NCI-H69 (cell line): ENCODE measurements at regions not wholly inside any gene's neighbourhood (a gene's known extent, or its start where the extent isn't known, plus 50 kb on each side); places are given as distances from the start of the nearest gene placed in this dataset.

Source experiments
- DNase-seq: peaks from one replicate; lab custom pipeline; 2025; lab: John Stamatoyannopoulos, UW

DNA sequence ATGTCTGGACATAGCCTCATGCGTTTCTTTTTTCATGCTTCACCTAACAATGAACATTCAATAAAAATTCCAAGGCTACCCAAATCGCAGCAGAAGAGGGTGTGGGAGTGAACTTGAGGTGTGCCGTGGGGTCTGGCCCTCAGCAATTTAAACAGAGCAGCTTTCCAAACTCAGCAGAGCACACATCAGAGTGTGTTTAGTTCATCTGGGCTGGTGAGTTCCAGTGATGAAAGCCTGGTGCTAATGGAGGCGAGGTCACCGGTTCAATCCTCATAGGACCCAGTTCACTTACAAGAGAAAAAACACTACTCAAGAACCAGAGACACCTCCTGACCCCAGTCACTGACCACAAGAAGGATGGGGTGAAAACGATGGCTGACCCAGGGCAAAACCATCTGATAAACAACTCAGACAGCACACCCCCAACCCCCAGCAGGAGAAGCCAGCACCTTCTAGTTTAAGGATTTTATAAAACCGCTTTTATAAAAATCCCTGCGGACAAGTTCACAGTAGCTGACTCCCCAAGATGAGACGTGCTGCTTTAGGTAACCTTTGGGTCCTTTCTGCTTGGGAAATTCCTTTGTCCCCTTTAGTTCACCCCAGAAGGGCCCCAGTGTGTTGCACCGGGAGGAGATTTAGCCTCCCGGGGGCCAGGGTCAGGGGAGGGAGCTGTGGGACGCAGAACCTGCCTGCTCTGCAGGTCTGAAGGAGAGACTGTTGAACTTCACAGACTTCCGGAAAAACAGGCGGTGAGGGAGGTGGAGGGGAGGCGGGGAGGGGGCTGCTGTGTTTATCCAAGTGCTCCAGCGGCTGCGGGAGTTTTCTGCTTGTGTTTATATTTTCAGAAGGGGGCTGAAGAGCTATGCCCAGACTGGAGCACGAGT lies 152.7 kb upstream of the SOX11 start:
- peak; percentile 52 for DNase-seq

DNA sequence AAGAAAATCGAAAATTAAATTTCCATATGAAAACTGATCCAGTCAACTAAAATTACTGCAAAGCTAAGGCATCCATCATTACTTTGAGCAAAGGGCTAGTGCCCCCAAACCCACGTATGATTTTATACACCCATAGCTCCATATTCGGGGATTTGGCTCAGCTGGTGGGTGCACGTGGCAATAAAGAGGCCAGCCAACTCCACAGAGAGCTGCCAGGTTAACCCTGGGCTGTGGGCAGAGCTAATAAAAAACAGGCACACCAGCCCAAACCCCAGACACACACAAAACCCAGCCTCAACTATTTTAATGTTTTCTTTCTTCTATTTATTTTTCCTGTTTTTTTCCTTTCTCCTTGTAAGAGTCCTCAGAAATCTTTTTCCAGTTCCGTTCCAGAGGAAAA lies 151.3 kb upstream of the SOX11 start:
- no peak for DNase-seq

DNA sequence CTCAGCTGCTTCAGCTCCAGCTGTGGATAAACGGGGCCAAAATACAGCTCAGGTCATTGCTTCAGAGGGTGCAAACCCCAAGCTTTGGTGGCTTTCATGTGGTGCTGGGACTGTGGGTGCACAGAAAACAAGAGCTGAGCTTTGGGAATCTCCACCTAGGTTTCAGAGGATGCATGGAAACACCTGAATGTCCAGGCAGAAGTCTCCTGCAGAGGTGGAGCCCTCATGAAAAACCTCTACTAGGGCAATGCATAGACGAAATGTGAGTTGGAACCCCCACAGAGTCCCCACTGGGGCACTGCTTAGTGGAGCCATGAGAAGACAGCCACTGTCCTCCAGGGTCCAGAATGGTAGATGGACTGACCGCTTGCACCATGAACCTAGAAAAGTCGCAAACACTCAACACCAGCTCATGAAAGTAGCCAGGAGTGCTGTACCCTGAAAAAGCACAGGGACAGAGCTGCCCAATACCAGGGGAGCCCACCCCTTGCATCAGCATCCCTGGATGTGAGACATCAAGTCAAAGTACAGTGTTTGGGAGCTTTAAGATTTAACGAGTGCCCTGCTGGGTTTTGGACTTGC lies 147.9 kb upstream of the SOX11 start:
- DNase-seq, result no peak

DNA sequence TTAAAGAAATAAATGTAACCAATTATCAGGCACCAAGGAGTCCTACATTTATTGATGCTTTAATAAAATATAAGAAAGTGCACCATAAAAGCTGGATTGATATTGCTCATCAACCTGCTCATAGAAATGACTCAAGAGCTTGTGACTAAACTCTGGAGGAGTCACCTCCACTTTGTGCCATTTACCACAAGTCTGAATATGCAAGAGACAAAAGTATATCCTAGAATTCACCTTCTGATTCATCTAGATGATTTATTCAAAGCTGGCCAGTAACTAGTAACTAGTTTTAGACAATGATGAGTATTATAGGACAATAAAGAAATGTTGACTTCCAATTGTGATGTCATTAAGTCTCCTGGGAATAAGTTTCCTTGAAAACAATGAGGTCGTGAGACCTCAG lies 146.0 kb upstream of the SOX11 start:
- DNase-seq, result no peak

DNA sequence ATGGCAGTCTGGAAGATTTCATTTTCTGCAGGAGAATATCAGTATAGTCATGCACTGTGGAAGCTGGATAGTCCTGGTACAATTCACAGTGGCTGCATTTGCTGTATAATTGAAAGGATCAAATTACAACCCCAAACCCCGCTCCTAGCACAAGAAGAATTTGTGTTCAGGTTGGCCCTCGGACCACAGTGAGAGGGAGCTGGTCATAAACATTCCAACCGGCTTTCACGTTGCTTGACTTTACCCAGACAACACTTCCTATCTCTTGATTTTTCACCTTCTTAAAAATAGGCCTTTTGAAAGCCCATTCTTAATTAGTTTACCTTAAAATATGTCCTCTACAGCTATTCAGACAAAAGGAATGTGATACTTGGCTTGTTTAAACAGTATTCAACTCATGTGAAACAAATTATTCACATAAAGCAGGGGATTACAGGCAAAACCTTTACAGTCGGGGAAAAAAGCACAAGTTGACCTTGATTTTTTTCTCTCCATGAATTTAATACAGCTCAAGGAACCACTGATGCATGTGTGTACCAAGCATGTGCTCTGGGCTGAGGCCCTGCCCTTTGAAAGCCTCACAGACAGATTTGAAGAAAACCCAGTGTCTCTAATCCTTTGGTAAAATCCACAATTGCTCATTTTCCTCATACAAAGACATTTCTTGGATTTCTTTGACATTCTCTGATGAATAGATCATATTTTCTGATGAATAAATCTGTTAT lies 143.0 kb upstream of the SOX11 start:
- DNase-seq, result no peak

DNA sequence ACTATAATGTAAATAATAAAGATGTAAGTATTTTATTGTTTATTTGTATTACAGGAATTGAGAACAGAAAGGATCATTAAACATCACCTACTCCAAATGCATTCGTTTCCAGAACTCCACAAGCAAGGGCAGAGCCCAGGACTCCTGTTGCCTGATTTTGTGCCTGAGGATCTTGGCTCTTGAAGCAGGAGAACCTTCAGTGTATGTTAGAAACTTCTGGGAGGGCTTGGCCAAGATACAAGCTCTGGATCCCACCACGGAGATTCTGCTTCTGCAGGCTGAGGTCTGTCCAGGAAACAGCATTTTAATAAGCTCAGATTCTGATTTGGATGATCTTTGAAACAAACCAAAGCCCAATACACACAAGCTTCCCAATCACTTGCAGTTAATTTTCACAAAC lies 142.4 kb upstream of the SOX11 start:
- DNase-seq, result no peak

DNA sequence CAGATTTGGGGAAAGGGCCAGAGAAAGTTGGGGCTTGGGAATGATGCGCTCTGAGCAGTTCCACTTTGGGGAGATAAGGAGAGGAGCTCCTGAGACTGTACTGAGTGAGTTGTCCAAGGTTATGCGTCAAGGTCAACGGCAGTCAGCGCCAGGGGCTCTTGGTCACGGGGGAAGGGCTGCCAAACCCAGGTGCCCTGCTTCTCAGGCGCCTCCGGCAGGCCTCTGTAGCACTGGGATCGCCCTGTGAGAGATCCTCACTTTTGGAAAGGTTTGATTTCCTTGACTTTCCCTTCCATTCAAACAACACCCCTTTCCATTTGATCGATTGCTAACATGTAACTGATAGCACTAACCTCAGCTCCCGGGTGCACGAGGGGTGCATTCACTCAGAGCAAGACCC lies 136.5 kb upstream of the SOX11 start:
- DNase-seq, result no peak

DNA sequence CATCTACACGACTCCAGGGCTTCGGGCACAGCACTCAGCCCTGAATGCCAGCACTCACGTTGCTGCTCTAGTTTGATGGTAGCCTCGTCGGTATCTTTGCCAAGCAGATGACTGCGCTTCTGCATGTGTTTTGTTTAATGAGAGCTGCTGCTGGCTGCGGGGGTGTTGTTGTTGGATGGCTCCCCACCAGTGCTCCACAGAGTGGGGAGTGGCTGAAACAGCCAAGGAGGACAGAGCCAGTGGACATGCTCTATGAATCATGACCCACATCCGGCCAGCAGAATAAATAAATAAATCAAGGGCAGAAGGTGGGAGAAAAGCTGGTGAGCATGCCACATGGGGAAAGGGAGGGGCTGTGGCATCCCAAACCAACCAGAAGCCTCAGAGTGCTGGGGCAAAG lies 131.2 kb upstream of the SOX11 start:
- DNase-seq, result no peak

DNA sequence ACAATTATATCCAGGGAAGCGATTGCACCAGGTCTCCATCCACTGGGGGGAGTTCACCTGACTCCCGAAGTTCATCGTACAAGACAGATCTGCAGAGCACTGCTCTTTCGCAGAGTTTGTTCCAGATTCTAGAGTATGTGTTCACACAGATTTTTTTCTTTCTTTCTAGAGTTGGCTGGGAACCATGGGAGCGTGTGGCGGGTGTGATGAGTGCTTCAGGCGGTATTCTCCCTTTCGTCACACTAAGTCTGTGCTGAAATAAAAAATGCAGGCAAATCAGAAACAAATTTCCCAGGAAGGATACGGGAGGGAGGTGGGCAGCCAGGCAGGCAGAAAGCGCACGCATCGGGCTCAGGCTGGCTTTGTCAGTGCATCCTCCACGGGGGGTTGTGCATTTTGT lies 129.8 kb upstream of the SOX11 start:
- DNase-seq, result no peak

DNA sequence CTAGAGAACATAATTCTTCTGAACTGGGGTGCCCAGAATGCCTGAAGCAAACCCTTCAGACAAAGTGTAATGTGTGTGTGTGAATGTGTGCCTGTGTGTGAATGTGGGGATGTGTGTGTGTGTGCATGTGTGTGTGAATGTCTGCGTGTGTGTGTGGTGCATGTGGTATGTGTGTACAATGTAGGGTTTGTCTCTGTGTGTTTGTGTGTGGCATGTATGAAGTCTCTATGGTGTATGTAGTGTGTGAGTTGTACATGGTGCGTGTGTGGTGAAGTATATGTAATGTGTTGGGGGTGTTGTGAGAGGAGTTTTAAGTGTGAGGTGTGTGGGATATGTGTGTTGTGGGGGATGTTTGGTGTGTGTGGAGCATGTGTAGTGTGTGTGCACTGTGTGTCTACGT lies 129.3 kb upstream of the SOX11 start:
- DNase-seq, result no peak

DNA sequence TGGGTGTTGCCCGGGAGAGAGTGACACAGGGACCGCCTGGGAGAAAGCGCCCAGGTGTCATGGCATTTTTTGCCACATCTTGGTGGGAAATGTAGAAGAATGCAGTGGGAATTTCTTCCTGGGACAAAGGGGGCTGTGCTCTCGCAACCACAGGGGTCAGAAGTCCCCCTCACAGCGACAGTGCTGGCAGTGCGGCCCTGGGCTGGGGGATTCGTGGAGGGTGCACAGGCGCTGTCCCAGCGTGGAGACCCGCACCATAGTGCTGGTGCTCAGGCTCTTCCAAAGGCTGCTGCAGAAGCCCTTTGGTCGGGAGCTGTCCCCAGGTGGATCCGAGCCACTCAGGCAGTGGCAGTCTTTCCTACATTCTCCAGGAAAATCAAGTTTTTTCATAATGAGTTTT lies 128.8 kb upstream of the SOX11 start:
- DNase-seq, result no peak

DNA sequence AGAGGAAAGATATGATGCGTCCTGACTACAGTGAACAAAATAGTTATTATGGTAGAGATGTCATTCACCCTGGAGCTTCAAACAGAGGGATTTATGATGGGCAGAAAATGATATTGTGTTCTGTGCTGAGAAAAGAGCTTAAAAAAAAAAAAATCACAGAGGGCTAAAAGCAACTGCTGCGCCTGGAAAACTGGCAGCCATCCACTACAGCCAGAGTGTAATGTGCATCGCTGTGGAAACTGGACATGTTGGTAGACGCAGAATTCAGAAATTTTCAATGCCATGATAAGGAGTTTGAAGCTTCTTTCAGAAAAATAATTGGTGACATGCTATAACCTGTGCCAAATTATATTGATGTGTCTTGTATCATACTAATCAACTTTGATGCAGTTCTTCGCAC lies 122.9 kb upstream of the SOX11 start:
- DNase-seq, result no peak

DNA sequence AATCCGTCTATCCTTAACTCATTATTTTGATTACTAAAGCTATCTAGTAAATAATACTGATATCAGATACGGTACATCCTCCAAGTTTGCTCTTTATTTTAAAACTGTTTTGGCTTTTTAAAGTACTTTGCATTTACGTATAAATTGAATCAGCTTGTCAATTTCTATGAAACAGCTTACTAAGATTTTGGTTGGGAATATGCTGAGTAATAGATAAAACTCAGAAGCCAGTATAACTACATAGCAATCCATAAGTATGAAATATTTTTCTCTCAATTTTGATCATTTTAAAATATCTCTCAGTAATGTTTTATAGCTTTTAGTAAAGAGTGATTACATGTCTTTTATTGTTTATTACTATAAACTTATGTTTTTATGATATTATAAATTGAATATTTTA lies 116.2 kb upstream of the SOX11 start:
- DNase-seq, result no peak

DNA sequence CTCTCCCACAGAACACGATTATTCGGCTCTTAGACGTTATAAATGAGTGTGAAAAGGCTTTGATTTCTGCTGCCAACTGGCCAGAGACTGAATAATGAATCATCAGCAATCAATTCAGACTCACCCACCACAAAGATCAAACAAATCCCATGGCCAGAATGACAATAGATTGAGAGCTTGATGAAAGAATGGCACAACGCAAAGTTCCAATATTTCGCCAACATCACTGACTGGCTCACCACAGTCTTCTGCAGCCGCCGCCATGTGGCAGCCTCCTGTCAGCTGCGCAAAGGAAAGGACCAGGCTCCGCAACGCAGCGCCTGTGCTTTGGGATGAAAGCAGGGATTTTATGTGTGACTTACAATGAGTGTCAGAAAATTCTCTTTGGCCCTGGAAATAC lies 104.4 kb upstream of the SOX11 start:
- DNase-seq, result no peak

DNA sequence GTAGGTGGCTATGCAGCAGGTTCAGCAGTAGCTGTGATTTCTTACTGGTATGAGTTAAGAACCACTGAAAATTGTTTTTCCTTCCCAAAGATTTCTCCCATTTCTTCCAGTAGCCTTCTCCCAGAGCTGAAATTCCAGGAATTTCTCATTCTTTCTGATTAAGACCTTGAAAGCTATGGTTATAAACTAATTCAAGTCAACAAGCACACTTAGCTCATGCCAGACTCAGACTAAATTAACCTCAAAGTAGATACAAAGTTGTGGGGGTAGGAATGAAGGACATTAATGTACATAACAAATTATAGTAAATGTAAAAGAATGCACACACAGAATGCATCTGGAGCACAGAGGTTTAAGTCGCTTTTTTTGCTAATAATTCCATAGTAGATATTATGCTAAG lies 103.6 kb upstream of the SOX11 start:
- no peak for DNase-seq

DNA sequence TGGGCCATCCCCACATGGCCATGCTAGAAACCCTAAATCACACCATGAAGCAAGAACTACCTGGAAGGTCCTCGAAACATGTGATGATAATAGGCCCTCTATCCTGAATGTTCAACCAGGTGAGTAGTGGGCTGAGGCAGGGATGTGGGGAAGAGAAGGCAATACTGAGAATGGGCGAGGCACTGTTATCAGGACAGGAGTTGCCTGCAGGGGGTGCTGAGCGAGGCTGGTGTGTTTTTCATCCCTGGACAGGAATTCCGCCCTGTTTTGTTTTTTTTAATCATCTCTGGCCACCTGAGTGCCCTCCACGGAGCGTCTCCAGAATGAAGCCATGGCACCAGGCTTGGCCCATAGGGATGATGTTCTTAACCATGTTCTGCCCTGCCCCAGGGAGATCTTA lies 103.0 kb upstream of the SOX11 start:
- no peak for DNase-seq

DNA sequence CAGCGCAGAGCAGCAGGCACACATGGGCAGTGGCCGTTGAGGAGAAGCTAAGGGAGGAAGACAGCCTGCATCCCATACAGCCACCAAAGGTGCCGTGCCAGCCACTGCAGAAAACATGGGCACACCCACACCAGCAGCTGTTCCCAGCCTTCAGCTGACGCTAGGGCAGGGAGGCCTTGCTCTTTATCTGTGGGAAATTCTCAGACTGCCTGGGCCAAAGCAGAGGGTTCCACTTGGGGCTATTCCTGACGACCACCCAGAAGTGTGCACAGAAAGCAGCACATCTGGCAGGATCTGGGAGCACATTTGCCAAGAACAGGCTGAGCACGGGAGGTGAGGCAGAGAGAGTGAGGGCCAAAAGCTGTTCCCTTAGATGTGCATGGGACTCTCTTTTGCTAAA lies 101.3 kb upstream of the SOX11 start:
- no peak for DNase-seq

DNA sequence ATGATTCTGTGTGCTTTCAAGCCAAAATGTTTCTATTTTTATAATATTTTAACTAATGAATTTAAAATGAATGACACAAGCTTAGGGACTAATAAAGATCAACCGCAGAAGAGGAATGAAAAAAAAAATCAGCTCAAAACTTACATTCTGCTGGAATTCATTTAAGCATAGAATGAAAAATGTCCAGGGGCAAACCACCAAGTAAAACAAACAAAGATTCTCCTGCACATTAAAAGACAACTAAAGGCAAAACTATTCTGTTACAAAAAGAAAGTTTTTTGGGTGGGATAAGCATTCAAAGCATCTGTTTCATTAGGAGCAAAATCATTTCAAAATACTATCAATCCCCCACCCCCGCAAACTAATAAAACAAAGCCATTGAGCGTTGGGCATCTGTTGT lies 99.3 kb upstream of the SOX11 start:
- no peak for DNase-seq

DNA sequence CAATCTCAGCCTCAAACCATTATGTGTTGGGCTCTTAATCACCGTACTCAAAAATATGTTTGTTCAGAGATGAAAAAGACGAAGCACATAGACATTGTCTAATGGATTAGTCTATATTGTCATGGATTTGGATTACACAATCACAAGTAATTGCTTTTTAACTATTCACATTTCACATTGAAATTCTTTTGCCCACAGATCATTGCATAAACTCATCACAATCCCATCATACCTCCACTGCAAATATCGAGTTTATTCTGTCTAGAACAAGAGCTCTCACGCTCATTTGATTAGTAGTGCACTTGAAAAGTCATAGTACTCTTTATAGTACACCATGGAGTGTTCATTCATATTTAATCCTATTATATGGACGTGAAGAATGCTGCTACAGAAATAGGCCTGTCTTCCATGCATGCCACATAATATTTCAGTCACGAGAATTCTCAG lies 97.9 kb upstream of the SOX11 start:
- no peak for DNase-seq

DNA sequence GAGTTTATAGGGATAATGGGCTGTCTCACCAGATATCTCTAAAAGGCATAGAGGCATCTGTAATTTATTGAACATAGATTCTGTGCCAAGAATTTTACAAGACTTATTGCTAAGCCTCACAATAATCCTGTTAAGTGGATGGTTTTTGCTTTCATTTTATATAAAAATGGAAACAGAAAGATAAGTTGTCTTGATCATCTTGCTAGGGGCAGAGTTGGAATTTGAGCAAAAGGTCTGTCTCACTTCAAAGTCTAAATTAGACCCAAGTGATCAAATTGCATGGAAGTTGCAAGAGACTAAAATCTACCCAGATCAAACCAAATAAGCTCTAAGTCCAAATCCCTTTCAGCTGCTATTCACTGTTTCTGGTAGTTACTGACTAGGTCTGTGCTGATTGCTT lies 95.3 kb upstream of the SOX11 start:
- DNase-seq, result no peak

DNA sequence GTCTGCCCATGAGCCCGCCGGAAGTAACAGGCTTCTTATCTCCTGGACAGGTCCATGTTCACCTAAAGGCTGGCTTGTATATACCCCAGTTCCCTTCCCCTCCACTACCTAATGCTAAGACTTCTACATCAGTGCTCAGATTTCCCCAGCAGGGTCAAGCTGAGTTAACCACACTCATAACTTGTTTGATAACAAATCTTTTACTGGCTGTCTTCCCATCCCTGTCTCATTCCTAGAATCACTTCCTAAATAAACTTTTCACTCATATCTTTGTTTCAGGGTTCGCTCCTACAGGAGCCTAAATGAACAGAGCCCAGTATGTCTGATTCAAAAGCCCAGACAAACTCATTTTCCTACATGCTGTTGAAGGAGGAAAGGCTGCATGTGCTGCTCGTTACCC lies 94.0 kb upstream of the SOX11 start:
- no peak for DNase-seq

DNA sequence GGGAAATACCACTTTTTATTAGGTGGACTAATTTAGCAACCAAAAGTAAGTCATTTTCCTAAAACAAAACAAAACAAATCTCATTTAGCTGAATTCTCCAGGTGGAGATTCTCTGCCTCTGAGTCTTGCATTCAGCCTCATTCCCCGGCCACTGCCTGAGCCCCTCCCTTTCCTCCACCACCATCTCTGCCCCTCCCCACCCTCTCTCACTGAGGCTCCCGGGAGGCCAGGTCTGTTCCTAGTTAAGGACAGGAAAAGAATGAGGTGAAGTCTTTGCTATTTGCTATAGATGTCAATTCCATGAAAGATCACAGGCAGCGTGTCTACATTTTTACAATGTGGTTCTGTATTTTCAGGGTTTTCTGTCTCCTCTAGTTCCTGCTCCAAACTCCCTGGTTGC lies 83.0 kb upstream of the SOX11 start:
- no peak for DNase-seq

DNA sequence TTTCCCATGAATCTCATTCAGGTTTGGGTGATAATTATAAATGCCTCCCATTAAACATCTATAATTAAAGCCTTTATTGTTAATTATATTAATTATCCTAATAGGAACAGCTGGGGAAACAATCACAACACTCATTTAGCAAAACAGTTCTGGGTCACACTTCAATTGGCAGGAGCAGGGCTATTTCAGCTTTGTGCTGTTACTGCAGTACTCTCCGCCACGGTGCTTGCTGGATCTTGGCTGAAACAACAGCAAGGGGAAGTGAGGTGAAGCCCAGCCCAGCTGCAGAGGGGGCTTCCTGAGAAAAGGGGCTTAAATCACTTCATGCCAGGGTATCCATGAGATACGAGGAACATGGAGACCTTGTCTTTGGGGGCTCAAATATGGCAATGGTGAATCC lies 79.5 kb upstream of the SOX11 start:
- peak; percentile 1 for DNase-seq
